Aorta (tissue), 5 donors: ENCODE measurements at regions not wholly inside any gene's neighbourhood (a gene's known extent, or its start where the extent isn't known, plus 50 kb on each side); places are given as distances from the start of the nearest gene placed in this dataset.
"Not testable (repeated sequence)": the region's sequence is repeated elsewhere in the genome, so short reads cannot be mapped to it uniquely, and the experiment has no call there.

Experiments
- ATAC-seq: fragments of 200-7000 bp; cut with Tn5 transposase; one replicate; pipeline ENCODE4 v1.9.1; 2022; ENCODE audit warnings: moderate library complexity; ENCODE audit not compliant: low FRiP score
- DNase-seq, 2 donors: peaks; one replicate each; pipeline ENCODE4 v3.0.0-alpha.2; 2020
- H3K27ac ChIP-seq, 2 donors: one replicate each; pipeline ENCODE4 v1.5.1; 2013; ENCODE audit warnings: low read length in 2 of 2, mild to moderate bottlenecking in 2 of 2, moderate library complexity in 2 of 2, control low read depth in 1 of 2, inconsistent platforms in 1 of 2, low read depth in 1 of 2
- H3K27me3 ChIP-seq, 2 donors: one replicate each; pipeline ENCODE4 v1.6.1; 2013; ENCODE audit warnings: control low read depth in 1 of 2, low read length in 1 of 2, mild to moderate bottlenecking in 1 of 2, moderate library complexity in 1 of 2; ENCODE audit not compliant: insufficient read depth in 2 of 2, control insufficient read depth in 1 of 2
- H3K36me3 ChIP-seq, 2 donors: one replicate each; pipeline ENCODE4 v1.6.1; 2013; ENCODE audit warnings: control low read depth in 1 of 2, low read length in 1 of 2, mild to moderate bottlenecking in 1 of 2; ENCODE audit not compliant: insufficient read depth in 2 of 2, control insufficient read depth in 1 of 2
- H3K4me1 ChIP-seq, 2 donors: one replicate each; pipeline ENCODE4 v1.6.1; 2013; ENCODE audit warnings: low read length in 2 of 2, control low read depth in 1 of 2, mild to moderate bottlenecking in 1 of 2, moderate library complexity in 1 of 2; ENCODE audit not compliant: insufficient read depth in 2 of 2, control insufficient read depth in 1 of 2
- H3K4me3 ChIP-seq, 2 donors: one replicate each; pipeline ENCODE4 v1.5.1; 2013; ENCODE audit warnings: low read length in 2 of 2, control low read depth in 1 of 2, mild to moderate bottlenecking in 1 of 2
- H3K9me3 ChIP-seq: one replicate; pipeline ENCODE4 v1.6.1; 2013; ENCODE audit warnings: mild to moderate bottlenecking, low read length; ENCODE audit not compliant: control insufficient read depth
- WGBS, 2 donors: extraction: QIAGEN DNeasy Blood & Tissue Kit; methylation state at CpG; one replicate each; pipeline ENCODE4 v1.1.7; 2013; 5-methylcytosine and 5-hydroxymethylcytosine counted together
- intact Hi-C, 2 donors: fragments of 100-400 bp; cut with DNase I; formaldehyde crosslinking; loops; one replicate each; pipeline versions ENCODE4 v1.14.2 to v1.15.0; 2022
- donor health status: healthy with polysubstance abuse.
- donor health status: Bipolar disorder and iron deficiency.
- donor health status: DM: no; HTN: no; CAD: no.
- donor health status: DM: no; HTN: no; CAD: no.
- donor health status: DM: yes; HTN: yes; CAD: no.

- intact Hi-C loops, result no loop called here
- no peak overlapping the region for H3K27ac ChIP-seq
- H3K9me3 ChIP-seq, result no peaks in the 10 kb centered on the region
- ATAC-seq (no peak), DNase-seq (no peak)
- WGBS, 2 donors, result 77 to 85% methylated on average over 2 of the region's 2 CpGs
- no peak overlapping the region for H3K4me3 ChIP-seq
- no peaks in the 10 kb centered on the region for H3K4me1 ChIP-seq
- H3K36me3 ChIP-seq, result no peaks in the 10 kb centered on the region
- H3K27me3 ChIP-seq, result no peaks in the 10 kb centered on the region
Measured at GRCh38 chr7:142494021-142494420, 236.2 kb upstream of the PRSS58 start.

- no peak for ATAC-seq
- Histone ChIP-seq H3K9me3 (no peaks in the 10 kb centered on the region), H3K36me3 (no peaks in the 10 kb centered on the region), H3K4me1 (no peaks in the 10 kb centered on the region), H3K27me3 (no peaks in the 10 kb centered on the region), H3K27ac (no peak overlapping the region), H3K4me3 (no peak overlapping the region)
- DNase-seq, result no peak
- 91 to 94% methylated on average over 7 of the region's 7 CpGs for WGBS, 2 donors
- intact Hi-C loops, result no loop called here
Measured at GRCh38 chr7:142488842-142489241, 231.0 kb upstream of the PRSS58 start.

GRCh38 chr7:142488036-142488633, 230.3 kb upstream of the PRSS58 start:
- WGBS, 2 donors, result 80% methylated on average over 10 of the region's 10 CpGs
- H3K27me3 ChIP-seq, result no peaks in the 10 kb centered on the region
- intact Hi-C loops, result no loop called here
- no peak overlapping the region for H3K4me3 ChIP-seq
- ATAC-seq (no peak), DNase-seq (no peak)
- H3K36me3 ChIP-seq, result no peaks in the 10 kb centered on the region
- H3K9me3 ChIP-seq, result no peaks in the 10 kb centered on the region
- no peak overlapping the region for H3K27ac ChIP-seq
- no peaks in the 10 kb centered on the region for H3K4me1 ChIP-seq

GRCh38 chr7:142487565-142487964, 229.7 kb upstream of the PRSS58 start:
- H3K27ac ChIP-seq, H3K36me3 ChIP-seq, intact Hi-C loops, H3K9me3 ChIP-seq, ATAC-seq, H3K4me3 ChIP-seq, H3K27me3 ChIP-seq, DNase-seq, H3K4me1 ChIP-seq: not testable (repeated sequence)
- 75 to 81% methylated on average over 4 of the region's 4 CpGs for WGBS, 2 donors

- ATAC-seq, result no peak
- intact Hi-C loops, result no loop called here
Measured at GRCh38 chr7:142487124-142487523, 229.3 kb upstream of the PRSS58 start.

GRCh38 chr7:142485617-142486226, 227.9 kb upstream of the PRSS58 start:
- ATAC-seq (no peak), DNase-seq (no peak)
- H3K27me3 ChIP-seq, result no peaks in the 10 kb centered on the region
- H3K27ac ChIP-seq, result no peak overlapping the region
- H3K9me3 ChIP-seq, result no peaks in the 10 kb centered on the region
- H3K36me3 ChIP-seq, result no peaks in the 10 kb centered on the region
- no peak overlapping the region for H3K4me3 ChIP-seq
- WGBS, 2 donors, result 67 to 74% methylated on average over 7 of the region's 7 CpGs
- no peaks in the 10 kb centered on the region for H3K4me1 ChIP-seq
- intact Hi-C loops, result no loop called here

More at GRCh38 chr7:142487124-142487523, 229.3 kb upstream of the PRSS58 start:
- no peak overlapping the region for H3K4me3 ChIP-seq
- DNase-seq, result no peak
- H3K27ac ChIP-seq, result no peak overlapping the region
- H3K4me1 ChIP-seq, result no peaks in the 10 kb centered on the region
- H3K9me3 ChIP-seq, result no peaks in the 10 kb centered on the region
- H3K36me3 ChIP-seq, result no peaks in the 10 kb centered on the region
- WGBS, 2 donors, result 68 to 74% methylated on average over 4 of the region's 4 CpGs
- H3K27me3 ChIP-seq, result no peaks in the 10 kb centered on the region

- Histone ChIP-seq H3K4me3 (no peak overlapping the region), H3K27me3 (no peaks in the 10 kb centered on the region), H3K36me3 (no peaks in the 10 kb centered on the region), H3K9me3 (no peaks in the 10 kb centered on the region), H3K27ac (no peak overlapping the region), H3K4me1 (no peaks in the 10 kb centered on the region)
- ATAC-seq (no peak), DNase-seq (no peak)
- WGBS, 2 donors, result 72 to 73% methylated on average over 5 of the region's 5 CpGs
- intact Hi-C loops, result no loop called here
Measured at GRCh38 chr7:142483659-142484317, 225.9 kb upstream of the PRSS58 start.

- Histone ChIP-seq H3K36me3 (no peaks in the 10 kb centered on the region), H3K4me3 (no peak overlapping the region), H3K9me3 (no peaks in the 10 kb centered on the region), H3K4me1 (no peaks in the 10 kb centered on the region), H3K27ac (no peak overlapping the region), H3K27me3 (no peaks in the 10 kb centered on the region)
- DNase-seq (no peak), ATAC-seq (no peak)
- 50 to 53% methylated on average over 9 of the region's 9 CpGs for WGBS, 2 donors
- intact Hi-C loops, result no loop called here
Measured at GRCh38 chr7:142482891-142483658, 225.2 kb upstream of the PRSS58 start.
